GM23338 (cell line): ENCODE measurements at regions not wholly inside any gene's neighbourhood (a gene's known extent, or its start where the extent isn't known, plus 50 kb on each side); places are given as distances from the start of the nearest gene placed in this dataset.
"Not testable (repeated sequence)": the region's sequence is repeated elsewhere in the genome, so short reads cannot be mapped to it uniquely, and the experiment has no call there.

Source experiments
- ATAC-seq: fragments of 200-7000 bp; cut with Tn5 transposase; 3 replicates; pipeline ENCODE4 v1.9.1; 2020
- DNase-seq: peaks from one replicate; pipeline ENCODE4 v3.0.0-alpha.2; 2015; ENCODE audit warnings: low spot score
- H2AFZ ChIP-seq: fragments of 200-600 bp; sonication (generic); 2 replicates; pipeline ENCODE4 v1.8.0; 2016; ENCODE audit warnings: antibody characterized with exemption, mild to moderate bottlenecking, moderate library complexity
- H3F3A ChIP-seq: fragments of 200-600 bp; sonication (generic); replicated peaks from 2 replicates; pipeline ENCODE4 v1.8.0; 2017; ENCODE audit warnings: antibody characterized with exemption, mixed run types, low read depth
- H3K27ac ChIP-seq: fragments of 200-600 bp; sonication (generic); 2 replicates; pipeline ENCODE4 v1.6.1; 2016; ENCODE audit warnings: low read depth
- H3K27me3 ChIP-seq: fragments of 200-600 bp; sonication (generic); 2 replicates; pipeline ENCODE4 v1.8.0; 2016; ENCODE audit warnings: mild to moderate bottlenecking, mixed run types, moderate library complexity; ENCODE audit not compliant: insufficient read depth
- H3K36me3 ChIP-seq: fragments of 200-600 bp; sonication (generic); 2 replicates; pipeline ENCODE4 v1.8.0; 2016; ENCODE audit warnings: mild to moderate bottlenecking; ENCODE audit not compliant: insufficient read depth
- H3K4me1 ChIP-seq: fragments of 200-600 bp; sonication (generic); 2 replicates; pipeline ENCODE4 v1.8.0; 2016; ENCODE audit warnings: mild to moderate bottlenecking, moderate library complexity; ENCODE audit not compliant: insufficient read depth
- H3K4me2 ChIP-seq: fragments of 200-600 bp; sonication (generic); 2 replicates; pipeline ENCODE4 v1.7.1; 2017; ENCODE audit warnings: mixed run types
- H3K4me3 ChIP-seq: fragments of 200-600 bp; sonication (generic); 2 replicates; pipeline ENCODE4 v1.6.1; 2016; ENCODE audit warnings: mixed run types
- H3K79me2 ChIP-seq: fragments of 200-600 bp; sonication (generic); replicated peaks from 2 replicates; pipeline ENCODE4 v1.8.0; 2017; ENCODE audit warnings: mild to moderate bottlenecking; ENCODE audit not compliant: insufficient read depth
- H3K9me2 ChIP-seq: fragments of 200-600 bp; sonication (generic); 2 replicates; pipeline ENCODE4 v1.8.0; 2017; ENCODE audit not compliant: insufficient read depth
- H4K20me1 ChIP-seq: fragments of 200-600 bp; sonication (generic); replicated peaks from 2 replicates; pipeline ENCODE4 v1.8.0; 2017; ENCODE audit warnings: mild to moderate bottlenecking; ENCODE audit not compliant: insufficient read depth
- H3K27ac Mint-ChIP-seq: 2 replicates; pipeline ENCODE4 v1.8.0; 2020; ENCODE audit warnings: inconsistent platforms, mild to moderate bottlenecking, moderate library complexity, mixed read lengths
- H3K27me3 Mint-ChIP-seq: 3 replicates; pipeline ENCODE4 v1.8.0; 2022; ENCODE audit warnings: low read depth, mild to moderate bottlenecking, moderate library complexity, mixed read lengths, inconsistent platforms; ENCODE audit not compliant: insufficient read depth, poor library complexity
- H3K36me3 Mint-ChIP-seq: 3 replicates; pipeline ENCODE4 v1.8.0; 2021; ENCODE audit warnings: low read depth, mild to moderate bottlenecking, inconsistent platforms, moderate library complexity, mixed read lengths
- H3K4me1 Mint-ChIP-seq: 3 replicates; pipeline ENCODE4 v1.8.0; 2020; ENCODE audit warnings: mild to moderate bottlenecking, inconsistent platforms, mixed read lengths
- H3K4me3 Mint-ChIP-seq: 3 replicates; pipeline ENCODE4 v1.8.0; 2021; ENCODE audit warnings: moderate library complexity, mild to moderate bottlenecking, inconsistent platforms, mixed read lengths
- H3K9me3 Mint-ChIP-seq: 3 replicates; pipeline ENCODE4 v1.8.0; 2020; ENCODE audit warnings: moderate library complexity, mild to moderate bottlenecking, inconsistent platforms, mixed read lengths
- CREB1 ChIP-seq: fragments of 250-450 bp; sonication (Bioruptor Pico); IDR thresholded peaks from 2 replicates; pipeline ENCODE4 v1.5.0; 2020; ENCODE audit warnings: low read depth, mild to moderate bottlenecking, moderate library complexity
- CTCF ChIP-seq, 2 experiments: fragments of 200-600 bp in 1 of 2; sonication (generic) in 1 of 2; conservative IDR thresholded peaks; 2 replicates each; pipeline versions ENCODE4 v1.5.1 to v1.6.1; 2016 to 2017; ENCODE audit warnings: antibody characterized with exemption in 2 of 2, low read depth in 2 of 2, mild to moderate bottlenecking in 2 of 2, moderate library complexity in 1 of 2
- ETS1 ChIP-seq: IDR thresholded peaks from 2 replicates; pipeline ENCODE4 v1.6.1; 2016; ENCODE audit warnings: antibody characterized with exemption
- JUNB ChIP-seq: IDR thresholded peaks from one replicate; pipeline ENCODE4 v1.6.1; 2016; ENCODE audit warnings: antibody characterized with exemption; ENCODE audit not compliant: unreplicated experiment
- NANOG ChIP-seq: IDR thresholded peaks from 2 replicates; pipeline ENCODE4 v1.6.1; 2016; ENCODE audit warnings: antibody characterized with exemption, borderline replicate concordance
- REST ChIP-seq: IDR thresholded peaks from one replicate; pipeline ENCODE4 v1.6.1; 2018; ENCODE audit warnings: antibody characterized with exemption; ENCODE audit not compliant: unreplicated experiment
- ZNF114 ChIP-seq: fragments of 250-450 bp; sonication (Bioruptor Pico); IDR thresholded peaks from 2 replicates; pipeline ENCODE4 v1.5.0; 2020; ENCODE audit warnings: mild to moderate bottlenecking, moderate library complexity
- ZNF331 ChIP-seq: fragments of 250-450 bp; sonication (Bioruptor Pico); IDR thresholded peaks from 2 replicates; pipeline ENCODE4 v1.5.0; 2020; ENCODE audit warnings: low read depth, mild to moderate bottlenecking, moderate library complexity
- ZNF462 ChIP-seq: fragments of 250-450 bp; sonication (Bioruptor Pico); IDR thresholded peaks from 2 replicates; pipeline ENCODE4 v1.5.0; 2020; ENCODE audit warnings: mild to moderate bottlenecking, moderate library complexity

DNA sequence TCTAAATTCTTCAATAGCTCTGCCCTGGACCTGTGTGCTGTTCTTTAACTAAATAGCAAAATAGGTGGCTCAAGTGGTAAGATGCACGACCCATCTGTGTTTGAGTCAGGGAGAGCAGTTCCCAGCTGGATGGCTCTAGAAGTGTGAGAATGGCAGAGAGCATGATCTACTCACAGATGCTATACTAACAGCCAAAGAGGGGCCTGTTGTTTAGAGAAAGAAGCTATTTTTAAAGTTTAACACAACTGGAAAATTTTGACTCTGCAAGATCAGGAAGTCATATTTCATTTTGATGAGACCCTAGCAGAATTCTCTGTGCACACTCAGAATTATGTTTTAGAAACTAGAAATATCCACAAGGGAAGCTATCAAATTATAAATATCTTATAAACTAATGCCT, 87.4 kb upstream of the PIP4K2A start (continued):
- no peak for TF ChIP-seq CTCF (conservative IDR thresholded peaks at IDR 0.05; ENCODE audit: low read depth in 2 of 2)
- no peak for TF ChIP-seq JUNB
- no peak for TF ChIP-seq ZNF331 (CRISPR knock-in tag)
- no peak for TF ChIP-seq ETS1
- no peak for TF ChIP-seq ZNF114
- TF ChIP-seq REST: no peak
- TF ChIP-seq CREB1: no peak
- no peak for TF ChIP-seq NANOG

- not testable (repeated sequence) for H3K27ac Mint-ChIP-seq, H3K4me2 ChIP-seq, H3K4me3 Mint-ChIP-seq, H3F3A ChIP-seq, H4K20me1 ChIP-seq, H3K27ac ChIP-seq, ATAC-seq, H3K4me3 ChIP-seq, H3K27me3 Mint-ChIP-seq, H2AFZ ChIP-seq, H3K79me2 ChIP-seq, H3K36me3 ChIP-seq, H3K36me3 Mint-ChIP-seq, DNase-seq, H3K9me3 Mint-ChIP-seq, H3K4me1 ChIP-seq, H3K9me2 ChIP-seq, H3K27me3 ChIP-seq, H3K4me1 Mint-ChIP-seq
Measured at GRCh38 chr10:22797796-22798195, 83.4 kb upstream of the PIP4K2A start.

DNA sequence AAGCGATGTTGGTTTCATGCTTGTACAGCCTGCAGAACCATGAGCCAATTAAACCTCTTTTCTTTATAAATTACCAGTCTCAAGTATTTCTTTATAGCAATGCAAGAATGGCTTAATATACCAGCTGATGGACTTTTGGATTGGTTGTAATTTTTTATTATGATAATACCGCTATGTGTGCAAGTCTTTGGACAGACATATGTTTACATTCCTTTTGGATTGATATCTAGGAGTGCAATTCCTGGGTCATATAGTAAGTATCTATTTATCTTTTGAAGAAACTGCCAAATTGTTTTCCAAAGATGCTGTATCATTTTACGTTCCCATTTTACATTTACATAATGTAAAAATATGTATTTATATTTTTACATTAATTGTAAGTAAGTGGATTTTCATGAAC, 81.2 kb upstream of the PIP4K2A start:
- H2AFZ ChIP-seq: peak overlapping the region; percentile 32
- H3K9me2 ChIP-seq: peaks cover 6% of the 10 kb centered on the region; the same call in 1 of the 2 replicates
- H3K4me1 ChIP-seq: no peaks in the 10 kb centered on the region
- H3K36me3 ChIP-seq: no peaks in the 10 kb centered on the region
- no peak overlapping the region for H3K27ac Mint-ChIP-seq
- H3K4me3 ChIP-seq: no peak overlapping the region
- no peak overlapping the region for H3K4me2 ChIP-seq
- no peaks in the 10 kb centered on the region for H3K79me2 ChIP-seq
- H3K4me3 Mint-ChIP-seq: no peak overlapping the region
- no peaks in the 10 kb centered on the region for H3K4me1 Mint-ChIP-seq
- no peaks in the 10 kb centered on the region for H3K9me3 Mint-ChIP-seq
- no peaks in the 10 kb centered on the region for H3K27me3 ChIP-seq
- no peaks in the 10 kb centered on the region for H3K27me3 Mint-ChIP-seq
- H3F3A ChIP-seq: no peaks in the 10 kb centered on the region
- no peak overlapping the region for H3K27ac ChIP-seq
- H4K20me1 ChIP-seq: no peaks in the 10 kb centered on the region
- ATAC-seq (no peak), DNase-seq (no peak)
- H3K36me3 Mint-ChIP-seq: no peaks in the 10 kb centered on the region
- TF ChIP-seq ZNF462 (CRISPR knock-in tag): no peak
- no peak for TF ChIP-seq ZNF331 (CRISPR knock-in tag)
